NCI-H524 (cell line): ENCODE measurements at regions not wholly inside any gene's neighbourhood (a gene's known extent, or its start where the extent isn't known, plus 50 kb on each side); places are given as distances from the start of the nearest gene placed in this dataset.
"Not testable (repeated sequence)": the region's sequence is repeated elsewhere in the genome, so short reads cannot be mapped to it uniquely, and the experiment has no call there.

Source experiments
- DNase-seq, 2 experiments: peaks; one replicate each; lab custom pipeline; 2025; lab: John Stamatoyannopoulos, UW

DNA sequence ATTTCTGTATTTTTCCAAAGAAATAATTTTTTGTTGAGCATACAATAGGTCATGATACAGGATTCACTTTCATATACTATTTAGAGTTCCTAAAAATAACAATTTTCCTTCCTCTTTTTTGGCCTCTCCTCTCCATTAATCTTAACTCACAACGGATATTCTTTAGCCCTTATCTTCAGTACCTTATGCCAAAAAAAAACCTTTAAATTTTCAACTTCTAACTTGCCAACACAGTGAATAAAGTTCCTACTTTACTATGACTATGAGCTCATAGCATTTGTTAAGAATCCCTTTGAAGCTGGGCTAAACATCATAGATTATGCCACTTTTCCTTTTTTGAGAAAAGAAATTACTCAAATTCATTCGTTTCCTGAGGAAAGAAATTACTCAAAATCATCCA is 1095.5 kb downstream of the EPHA3 start:
- DNase-seq, result not testable (repeated sequence)

DNA sequence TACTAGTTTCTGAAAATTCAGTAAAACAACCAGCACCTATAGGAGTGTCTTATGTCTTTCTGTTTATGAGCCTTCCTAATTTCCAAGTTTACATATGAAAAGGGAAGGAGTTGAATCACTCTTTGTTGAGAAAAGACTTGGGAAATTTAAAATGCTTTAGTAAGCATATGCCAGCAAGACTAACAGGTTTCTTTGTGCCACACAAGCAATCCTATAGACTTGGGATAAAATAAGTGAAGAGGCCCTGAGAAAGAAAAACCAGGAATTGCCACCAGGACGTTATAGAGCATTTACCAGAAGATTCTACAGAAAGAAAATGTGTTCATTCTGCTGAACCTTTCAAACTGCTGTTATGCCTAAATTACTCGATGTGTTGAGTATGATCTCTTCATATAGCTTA is 1099.1 kb downstream of the EPHA3 start:
- not testable (repeated sequence) for DNase-seq

DNA sequence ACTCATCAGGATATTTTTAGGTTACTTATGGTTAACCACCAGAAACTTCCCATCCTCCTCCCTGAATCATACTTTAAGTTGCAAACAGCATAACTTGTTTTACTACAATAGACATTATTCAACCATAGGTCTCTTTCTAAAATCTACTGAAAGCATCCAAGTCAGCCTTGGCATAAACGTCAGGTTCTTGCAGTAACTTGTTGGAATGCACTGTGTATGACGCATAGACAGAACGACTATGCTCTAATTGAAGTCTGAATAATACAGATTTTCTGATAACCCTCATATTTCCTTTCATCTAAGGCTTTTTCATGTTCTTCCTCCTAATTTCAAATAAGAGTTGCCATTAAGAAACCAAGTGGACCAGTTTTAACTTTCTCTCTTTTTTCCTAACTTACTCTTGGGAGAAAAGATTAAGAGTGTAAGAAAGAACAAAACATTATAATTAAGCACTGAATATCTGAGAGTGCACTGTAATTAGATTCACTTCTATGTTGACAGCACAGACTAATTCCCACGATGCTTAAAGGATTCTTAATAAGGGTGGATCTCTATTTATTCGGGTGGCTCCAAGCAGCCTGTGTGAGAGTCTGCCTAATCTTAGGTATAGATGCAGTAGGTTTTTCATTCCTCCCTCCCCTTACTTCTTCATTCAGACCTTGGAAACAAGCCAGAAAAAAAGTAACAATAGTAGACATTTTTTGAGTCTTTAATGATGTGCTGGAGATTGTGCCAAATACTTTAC is 1100.1 kb downstream of the EPHA3 start:
- DNase-seq, result not testable (repeated sequence)

DNA sequence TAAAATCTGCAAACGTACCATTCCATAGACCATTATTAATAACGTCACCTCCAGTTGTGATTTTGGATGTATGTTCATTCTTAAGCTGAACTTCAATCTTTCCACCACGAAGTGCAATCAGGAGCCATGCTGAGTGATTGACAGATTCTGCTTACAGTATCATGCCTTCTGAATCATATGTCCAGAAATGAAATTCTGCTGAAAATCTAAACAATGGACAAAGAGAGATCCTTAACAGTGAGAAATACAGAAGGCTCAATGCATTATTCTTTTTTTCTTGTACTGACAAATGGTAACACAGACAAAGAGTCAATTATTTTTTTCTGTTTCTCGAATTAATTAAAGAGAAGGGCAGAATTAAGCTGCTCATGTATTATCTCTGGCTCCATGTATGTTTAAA is 1114.5 kb downstream of the EPHA3 start:
- no peak for DNase-seq

DNA sequence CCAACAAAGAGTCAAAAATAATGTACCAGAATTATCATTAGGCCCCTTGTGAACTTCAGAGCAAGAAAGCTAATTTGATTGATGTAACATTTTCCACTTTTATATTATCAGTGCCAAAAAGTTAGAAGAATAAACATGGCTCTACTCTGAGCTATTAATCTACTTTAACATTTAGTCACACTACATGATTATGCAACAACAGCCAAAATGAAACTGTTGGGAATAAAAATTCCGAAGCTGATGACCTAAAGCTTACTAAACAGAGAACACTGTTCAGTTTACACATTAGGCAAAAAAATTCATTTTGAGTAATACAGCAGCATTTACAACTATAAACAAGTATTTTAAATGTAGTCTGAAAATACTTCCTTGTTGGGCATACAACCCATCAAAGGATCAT is 1134.1 kb downstream of the EPHA3 start:
- no peak for DNase-seq

DNA sequence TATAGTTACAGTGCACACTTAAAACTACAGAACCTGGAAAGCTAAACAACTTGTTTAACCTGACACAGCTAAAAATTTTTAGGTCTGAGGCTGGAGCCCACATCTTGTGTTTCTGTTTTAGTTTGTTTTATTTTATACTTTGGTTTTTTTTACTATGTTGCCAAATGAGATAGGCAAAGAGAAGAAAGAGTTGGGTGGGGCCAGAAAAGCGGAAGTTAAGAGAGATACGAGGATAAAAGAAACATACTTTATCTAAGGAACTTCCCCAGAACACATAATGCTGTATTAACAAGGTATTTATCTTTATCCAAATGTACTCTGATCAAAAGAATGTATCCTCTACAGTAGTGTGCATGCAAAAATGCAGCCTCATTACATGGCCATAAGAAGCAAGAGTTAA is 1145.7 kb downstream of the EPHA3 start:
- no peak for DNase-seq

DNA sequence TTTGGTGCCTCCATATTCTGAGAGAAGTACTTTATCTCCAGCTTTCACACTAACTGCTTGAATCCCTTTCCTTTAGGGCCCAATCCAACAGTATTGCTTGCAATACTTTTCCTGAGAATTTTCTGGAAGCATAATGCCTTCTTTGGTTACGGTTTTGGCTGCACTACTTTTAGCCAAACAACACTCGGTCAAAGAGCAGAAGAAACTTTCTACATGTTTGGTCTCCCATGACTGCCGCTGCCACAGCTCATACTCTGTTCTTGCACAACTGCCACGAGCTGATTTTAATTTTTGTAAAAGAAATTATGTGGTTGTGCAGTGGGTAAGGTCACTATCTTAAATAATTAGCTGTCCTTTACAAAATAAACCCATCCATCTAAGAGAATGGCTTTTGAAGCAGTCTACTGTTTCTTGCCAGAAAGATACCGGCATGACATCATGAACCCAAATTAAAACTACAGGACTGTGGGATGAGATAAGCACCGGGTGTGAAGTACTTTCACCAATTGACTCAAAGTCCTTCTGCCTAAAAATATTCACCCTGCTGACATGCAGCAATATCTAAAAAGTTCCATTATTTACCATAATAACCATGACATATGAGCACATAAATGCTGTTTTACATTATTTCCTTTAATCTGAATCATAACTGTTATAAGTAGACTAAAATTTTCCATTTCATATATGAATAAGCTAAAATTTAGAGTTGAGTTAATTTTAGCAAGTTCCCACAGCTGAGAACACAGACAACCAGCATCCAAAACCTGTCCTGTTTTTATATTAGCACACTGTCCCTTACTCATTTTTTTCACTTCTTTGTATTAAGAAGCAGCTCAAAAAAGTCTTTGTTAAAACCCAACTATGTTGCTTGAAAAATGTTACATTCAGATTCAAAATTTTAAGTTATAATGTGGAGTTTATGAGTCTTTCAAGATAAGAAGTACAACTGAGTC is 1154.3 kb downstream of the EPHA3 start:
- DNase-seq, result no peak
